ENCODE measurements at regions not wholly inside any gene's neighbourhood (a gene's known extent, or its start where the extent isn't known, plus 50 kb on each side); places are given as distances from the start of the nearest gene placed in this dataset.
"Not testable (repeated sequence)": the region's sequence is repeated elsewhere in the genome, so short reads cannot be mapped to it uniquely, and the experiment has no call there.

- WGBS (ENCODE audit: insufficient coverage, low lambda C conversion rate) = no CpG with 5 or more reads among the region's 2 CpGs
- H3K36me3 ChIP-seq (ENCODE audit: control insufficient read depth, insufficient read depth, low read length); H3K27me3 ChIP-seq (ENCODE audit: control insufficient read depth, insufficient read depth, low read length); H3K27ac ChIP-seq (ENCODE audit: low read length); DNase-seq; H3K4me1 ChIP-seq (ENCODE audit: control insufficient read depth, insufficient read depth, low read length); H3K4me3 ChIP-seq (ENCODE audit: low read length); H3K9me3 ChIP-seq (ENCODE audit: control insufficient read depth, low read depth, low read length): not testable (repeated sequence)
Measured at GRCh38 chr15:20025040-20025439, 516.6 kb downstream of the GOLGA6L6 start.

DNA sequence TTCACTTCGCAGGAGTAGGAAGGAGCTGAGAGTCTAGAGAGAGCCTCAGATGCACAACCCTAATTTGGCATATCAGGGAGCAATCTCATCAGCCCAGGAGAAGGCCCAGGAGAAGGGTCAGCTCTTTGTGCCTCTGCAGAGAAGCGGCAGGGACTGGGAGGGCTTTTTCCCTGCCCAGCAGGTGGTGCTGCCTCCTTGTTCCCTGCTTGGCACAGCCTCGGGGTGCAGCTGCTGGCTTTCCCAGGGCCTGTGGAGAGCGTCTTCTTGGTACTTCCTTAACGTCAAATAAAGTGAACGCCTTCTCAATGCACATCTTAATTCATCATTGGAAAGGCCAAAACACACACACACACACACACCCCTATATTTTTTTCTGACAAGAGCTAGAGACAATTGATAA is 519.3 kb downstream of the GOLGA6L6 start:
- not testable (repeated sequence) for DNase-seq; H3K9me3 ChIP-seq (ENCODE audit: control insufficient read depth, low read depth, low read length); H3K27ac ChIP-seq (ENCODE audit: low read length); H3K27me3 ChIP-seq (ENCODE audit: control insufficient read depth, insufficient read depth, low read length); H3K4me3 ChIP-seq (ENCODE audit: low read length); H3K36me3 ChIP-seq (ENCODE audit: control insufficient read depth, insufficient read depth, low read length); H3K4me1 ChIP-seq (ENCODE audit: control insufficient read depth, insufficient read depth, low read length)
- no CpG with 5 or more reads among the region's 6 CpGs for WGBS (ENCODE audit: insufficient coverage, low lambda C conversion rate)

DNA sequence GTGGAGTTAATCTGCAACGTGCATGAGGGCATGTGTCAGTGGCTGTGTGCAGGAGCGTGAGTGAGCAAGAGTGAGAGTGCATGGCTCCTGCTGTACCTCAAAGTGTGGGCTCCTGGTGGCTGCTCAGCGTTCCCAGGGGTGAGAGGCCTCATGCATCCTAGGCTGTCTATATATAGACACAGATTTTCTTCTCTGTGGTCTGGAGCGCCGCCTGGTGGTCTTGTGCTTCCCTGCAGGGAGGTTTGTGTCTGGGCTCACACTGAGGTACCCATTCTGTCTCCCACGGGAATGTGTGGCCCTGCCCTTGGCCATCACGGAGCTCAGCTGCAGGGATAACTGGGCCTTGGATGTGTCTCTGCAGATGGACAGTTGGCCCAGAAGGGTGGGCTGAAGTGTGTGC is 520.2 kb downstream of the GOLGA6L6 start:
- not testable (repeated sequence) for H3K27me3 ChIP-seq (ENCODE audit: control insufficient read depth, insufficient read depth, low read length); H3K4me3 ChIP-seq (ENCODE audit: low read length); H3K4me1 ChIP-seq (ENCODE audit: control insufficient read depth, insufficient read depth, low read length); H3K27ac ChIP-seq (ENCODE audit: low read length); H3K36me3 ChIP-seq (ENCODE audit: control insufficient read depth, insufficient read depth, low read length); H3K9me3 ChIP-seq (ENCODE audit: control insufficient read depth, low read depth, low read length); DNase-seq
- no CpG with 5 or more reads among the region's 7 CpGs for WGBS (ENCODE audit: insufficient coverage, low lambda C conversion rate)

- H3K27ac ChIP-seq (ENCODE audit: low read length); H3K4me1 ChIP-seq (ENCODE audit: control insufficient read depth, insufficient read depth, low read length); H3K36me3 ChIP-seq (ENCODE audit: control insufficient read depth, insufficient read depth, low read length); H3K9me3 ChIP-seq (ENCODE audit: control insufficient read depth, low read depth, low read length); DNase-seq; H3K4me3 ChIP-seq (ENCODE audit: low read length); H3K27me3 ChIP-seq (ENCODE audit: control insufficient read depth, insufficient read depth, low read length): not testable (repeated sequence)
- no CpG with 5 or more reads among the region's 5 CpGs for WGBS (ENCODE audit: insufficient coverage, low lambda C conversion rate)
Measured at GRCh38 chr15:20020588-20020987, 521.0 kb downstream of the GOLGA6L6 start.

GRCh38 chr15:20019758-20020157 is 521.8 kb downstream of the GOLGA6L6 start:
- not testable (repeated sequence) for H3K36me3 ChIP-seq (ENCODE audit: control insufficient read depth, insufficient read depth, low read length); H3K4me1 ChIP-seq (ENCODE audit: control insufficient read depth, insufficient read depth, low read length); H3K4me3 ChIP-seq (ENCODE audit: low read length); DNase-seq; H3K27me3 ChIP-seq (ENCODE audit: control insufficient read depth, insufficient read depth, low read length); H3K9me3 ChIP-seq (ENCODE audit: control insufficient read depth, low read depth, low read length); H3K27ac ChIP-seq (ENCODE audit: low read length)
- WGBS (ENCODE audit: insufficient coverage, low lambda C conversion rate) = no CpG with 5 or more reads among the region's 6 CpGs

GRCh38 chr15:20017581-20017980 is 524.0 kb downstream of the GOLGA6L6 start:
- not testable (repeated sequence) for H3K4me1 ChIP-seq (ENCODE audit: control insufficient read depth, insufficient read depth, low read length); H3K4me3 ChIP-seq (ENCODE audit: low read length); DNase-seq; H3K27me3 ChIP-seq (ENCODE audit: control insufficient read depth, insufficient read depth, low read length); H3K27ac ChIP-seq (ENCODE audit: low read length); H3K9me3 ChIP-seq (ENCODE audit: control insufficient read depth, low read depth, low read length); H3K36me3 ChIP-seq (ENCODE audit: control insufficient read depth, insufficient read depth, low read length)
- WGBS (ENCODE audit: insufficient coverage, low lambda C conversion rate) = no CpG with 5 or more reads among the region's 8 CpGs

DNA sequence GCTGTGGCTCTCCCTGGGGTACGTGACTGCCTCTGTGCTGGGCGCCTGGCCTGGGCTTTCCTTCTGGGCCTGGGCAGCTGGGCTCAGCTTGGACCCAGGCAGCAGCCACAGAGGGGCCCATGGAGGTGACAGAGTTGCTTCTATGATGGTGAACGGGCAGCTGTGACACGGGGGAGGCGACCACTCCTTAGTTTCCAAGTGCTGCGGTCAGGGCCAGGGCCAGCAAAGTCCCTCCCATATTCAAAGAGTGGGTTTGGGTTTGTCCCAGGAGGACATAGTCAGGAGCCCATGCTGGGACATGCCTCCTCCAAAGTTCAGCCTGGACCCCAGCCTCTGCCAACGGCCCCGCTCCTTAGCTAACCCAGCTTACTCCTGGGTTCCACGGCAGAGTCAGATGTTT is 524.7 kb downstream of the GOLGA6L6 start:
- WGBS (ENCODE audit: insufficient coverage, low lambda C conversion rate) = no CpG with 5 or more reads among the region's 9 CpGs
- not testable (repeated sequence) for DNase-seq; H3K9me3 ChIP-seq (ENCODE audit: control insufficient read depth, low read depth, low read length); H3K4me3 ChIP-seq (ENCODE audit: low read length); H3K27me3 ChIP-seq (ENCODE audit: control insufficient read depth, insufficient read depth, low read length); H3K4me1 ChIP-seq (ENCODE audit: control insufficient read depth, insufficient read depth, low read length); H3K27ac ChIP-seq (ENCODE audit: low read length); H3K36me3 ChIP-seq (ENCODE audit: control insufficient read depth, insufficient read depth, low read length)

DNA sequence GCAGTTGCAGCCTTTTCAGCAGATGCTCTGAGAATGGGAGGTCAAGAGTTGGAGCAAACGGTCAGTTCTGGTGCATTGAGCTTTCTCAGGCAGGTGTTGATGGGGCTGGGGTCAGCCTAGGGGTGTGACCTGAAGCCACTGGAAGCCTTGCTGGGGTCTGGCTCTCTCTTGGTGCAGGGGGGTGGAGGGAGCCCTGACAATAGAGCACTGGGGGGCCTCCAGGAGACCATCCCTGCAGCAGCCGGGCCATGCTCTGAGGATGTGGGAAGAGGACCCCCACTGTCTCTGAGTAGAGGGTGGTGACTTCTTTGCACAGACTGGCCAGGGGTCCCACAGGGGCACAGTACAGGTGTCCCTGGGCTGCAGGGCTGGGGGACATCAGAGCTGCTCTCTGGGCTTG is 528.8 kb downstream of the GOLGA6L6 start:
- not testable (repeated sequence) for H3K27ac ChIP-seq (ENCODE audit: low read length); H3K36me3 ChIP-seq (ENCODE audit: control insufficient read depth, insufficient read depth, low read length); H3K9me3 ChIP-seq (ENCODE audit: control insufficient read depth, low read depth, low read length); H3K4me3 ChIP-seq (ENCODE audit: low read length); H3K4me1 ChIP-seq (ENCODE audit: control insufficient read depth, insufficient read depth, low read length); DNase-seq; H3K27me3 ChIP-seq (ENCODE audit: control insufficient read depth, insufficient read depth, low read length)
- no CpG with 5 or more reads among the region's 2 CpGs for WGBS (ENCODE audit: insufficient coverage, low lambda C conversion rate)

DNA sequence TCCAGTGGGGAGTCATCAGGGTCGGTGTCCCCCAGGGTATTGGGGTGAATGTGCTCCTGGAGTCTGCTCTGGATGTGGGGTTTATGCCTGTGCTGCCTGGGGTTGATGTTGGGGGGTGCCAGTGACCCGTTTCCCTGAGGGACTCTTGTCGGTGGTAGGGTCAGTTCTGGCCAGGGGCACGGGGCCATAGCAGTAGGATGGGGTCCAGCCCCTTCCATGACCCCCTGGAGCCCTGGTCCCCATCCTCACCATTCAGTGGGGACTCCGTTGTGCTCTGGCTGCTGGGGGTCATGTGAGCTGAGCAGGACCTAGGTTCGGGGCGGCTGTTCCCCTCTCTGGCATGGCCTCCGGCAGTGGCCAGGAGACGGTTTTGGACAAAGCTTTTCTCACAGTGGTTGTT is 530.8 kb downstream of the GOLGA6L6 start:
- WGBS (ENCODE audit: insufficient coverage, low lambda C conversion rate) = no CpG with 5 or more reads among the region's 9 CpGs
- DNase-seq; H3K36me3 ChIP-seq (ENCODE audit: control insufficient read depth, insufficient read depth, low read length); H3K4me1 ChIP-seq (ENCODE audit: control insufficient read depth, insufficient read depth, low read length); H3K27ac ChIP-seq (ENCODE audit: low read length); H3K4me3 ChIP-seq (ENCODE audit: low read length); H3K9me3 ChIP-seq (ENCODE audit: control insufficient read depth, low read depth, low read length); H3K27me3 ChIP-seq (ENCODE audit: control insufficient read depth, insufficient read depth, low read length): not testable (repeated sequence)

DNA sequence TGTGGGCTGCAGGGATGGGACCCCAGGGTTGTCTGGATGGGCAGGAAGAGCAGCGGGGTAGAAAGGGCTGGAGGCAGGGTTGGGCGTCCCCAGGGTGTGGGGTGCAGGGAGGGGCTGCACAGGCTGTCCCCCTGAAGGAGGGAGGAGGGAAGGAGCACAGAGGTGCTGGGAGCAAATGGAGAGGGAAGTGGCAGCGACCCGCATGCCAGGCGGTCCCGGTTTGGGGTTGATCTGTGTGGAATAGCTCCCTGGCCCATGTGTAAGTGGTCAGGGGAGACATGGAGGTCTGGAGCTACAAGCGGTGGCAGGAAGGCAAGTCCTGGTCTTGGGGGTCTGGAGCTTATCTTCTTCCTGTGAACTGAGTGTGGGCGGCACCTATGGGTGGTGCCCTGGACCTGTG is 532.0 kb downstream of the GOLGA6L6 start:
- DNase-seq; H3K9me3 ChIP-seq (ENCODE audit: control insufficient read depth, low read depth, low read length); H3K36me3 ChIP-seq (ENCODE audit: control insufficient read depth, insufficient read depth, low read length); H3K4me3 ChIP-seq (ENCODE audit: low read length); H3K27ac ChIP-seq (ENCODE audit: low read length); H3K27me3 ChIP-seq (ENCODE audit: control insufficient read depth, insufficient read depth, low read length); H3K4me1 ChIP-seq (ENCODE audit: control insufficient read depth, insufficient read depth, low read length): not testable (repeated sequence)
- WGBS (ENCODE audit: insufficient coverage, low lambda C conversion rate) = no CpG with 5 or more reads among the region's 8 CpGs

DNA sequence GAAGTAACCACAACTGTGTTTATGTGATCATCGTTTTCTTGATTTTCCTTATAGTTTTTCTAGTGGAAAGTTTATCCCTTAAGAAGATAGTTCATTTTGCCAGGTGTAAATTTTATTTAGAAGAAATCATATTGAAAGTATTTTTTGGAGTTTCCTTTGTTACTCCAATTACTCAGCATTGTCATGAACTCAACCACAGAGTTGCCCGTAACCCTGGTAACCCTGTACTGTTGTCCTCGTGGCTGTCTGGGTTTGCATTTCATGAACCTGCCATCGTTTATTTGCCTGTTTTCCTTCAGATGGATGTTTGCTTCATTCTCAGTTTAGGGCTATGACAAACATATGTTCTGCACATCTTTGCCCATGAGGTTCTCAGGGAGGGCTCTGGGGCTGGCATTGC is 534.3 kb downstream of the GOLGA6L6 start:
- WGBS (ENCODE audit: insufficient coverage, low lambda C conversion rate) = no CpG with 5 or more reads among the region's 4 CpGs
- H3K4me1 ChIP-seq (ENCODE audit: control insufficient read depth, insufficient read depth, low read length); H3K27ac ChIP-seq (ENCODE audit: low read length); DNase-seq; H3K27me3 ChIP-seq (ENCODE audit: control insufficient read depth, insufficient read depth, low read length); H3K4me3 ChIP-seq (ENCODE audit: low read length); H3K36me3 ChIP-seq (ENCODE audit: control insufficient read depth, insufficient read depth, low read length); H3K9me3 ChIP-seq (ENCODE audit: control insufficient read depth, low read depth, low read length): not testable (repeated sequence)

All from large intestine (tissue), 3 donors.